Skeletal muscle tissue (tissue), 3 donors: ENCODE measurements at regions not wholly inside any gene's neighbourhood (a gene's known extent, or its start where the extent isn't known, plus 50 kb on each side); places are given as distances from the start of the nearest gene placed in this dataset.

ENCODE experiments used
- H3K27ac ChIP-seq: one replicate; pipeline ENCODE4 v1.7.0; 2013; ENCODE audit warnings: mild to moderate bottlenecking, low read depth, low read length, inconsistent platforms
- H3K27me3 ChIP-seq, 3 donors: one replicate each; pipeline ENCODE4 v1.7.0; 2013; ENCODE audit warnings: low read length in 3 of 3; ENCODE audit not compliant: control insufficient read depth in 3 of 3, insufficient read depth in 3 of 3
- H3K36me3 ChIP-seq, 3 donors: one replicate each; pipeline ENCODE4 v1.7.0; 2013; ENCODE audit warnings: low read length in 3 of 3; ENCODE audit not compliant: control insufficient read depth in 3 of 3, insufficient read depth in 3 of 3
- H3K4me1 ChIP-seq, 3 donors: one replicate each; pipeline ENCODE4 v1.7.0; 2013; ENCODE audit warnings: low read length in 3 of 3, mild to moderate bottlenecking in 3 of 3; ENCODE audit not compliant: control insufficient read depth in 3 of 3, insufficient read depth in 3 of 3
- H3K4me3 ChIP-seq, 3 donors: one replicate each; pipeline ENCODE4 v1.7.0; 2013; ENCODE audit warnings: low read length in 3 of 3
- H3K9ac ChIP-seq, 3 donors: one replicate each; pipeline ENCODE4 v1.7.0; 2013; ENCODE audit warnings: low read length in 3 of 3, mild to moderate bottlenecking in 3 of 3, moderate library complexity in 2 of 3, low read depth in 1 of 3
- H3K9me3 ChIP-seq, 3 donors: one replicate each; pipeline ENCODE4 v1.7.0; 2013; ENCODE audit warnings: low read length in 3 of 3; ENCODE audit not compliant: control insufficient read depth in 3 of 3
- donor health status: Osteomylitis.

DNA sequence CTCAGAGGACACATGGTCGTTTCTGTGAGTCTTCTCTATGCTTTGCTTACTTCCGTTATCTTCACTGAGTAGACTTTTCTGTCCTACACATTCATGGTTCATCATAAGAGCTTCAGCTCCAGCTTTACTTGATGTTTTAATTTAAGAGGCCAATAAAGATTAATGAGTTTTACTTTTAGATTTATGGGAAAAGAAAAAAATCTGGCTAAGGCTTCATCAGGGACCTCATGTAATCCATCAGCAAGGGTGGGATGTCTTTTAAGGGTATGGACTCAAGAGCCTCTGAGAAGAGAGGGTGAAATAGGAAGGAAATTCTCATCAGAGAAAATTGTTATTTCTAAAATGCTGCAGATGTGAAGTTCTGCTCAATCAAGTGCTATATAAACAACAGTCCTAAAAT is 963.0 kb upstream of the RAG2 start:
- no peak overlapping the region for H3K9ac ChIP-seq
- no peaks in the 10 kb centered on the region for H3K36me3 ChIP-seq
- H3K9me3 ChIP-seq: no peaks in the 10 kb centered on the region
- H3K27ac ChIP-seq: no peak overlapping the region
- no peak overlapping the region for H3K4me3 ChIP-seq
- H3K27me3 ChIP-seq: no peaks in the 10 kb centered on the region
- H3K4me1 ChIP-seq: no peaks in the 10 kb centered on the region

DNA sequence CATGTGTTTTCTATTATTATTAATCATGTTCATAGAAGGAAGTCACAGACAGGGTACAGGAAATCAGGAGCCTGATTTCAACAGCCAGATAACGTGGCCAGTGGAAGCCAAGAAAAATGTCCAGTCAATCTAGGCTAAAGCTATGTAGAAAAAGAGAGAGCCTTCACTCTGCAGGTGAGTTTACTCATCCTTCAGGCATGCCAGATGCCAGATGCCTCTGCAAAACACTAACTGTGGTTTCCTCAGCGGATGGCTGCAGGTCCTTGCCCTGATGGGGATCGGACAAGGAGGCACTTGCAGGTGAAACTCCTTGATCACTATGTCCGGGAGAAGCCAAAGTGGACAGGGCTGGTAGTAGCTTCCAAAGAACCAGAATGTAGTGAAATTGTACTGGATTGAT is 962.3 kb upstream of the RAG2 start:
- Histone ChIP-seq H3K27ac (no peak overlapping the region), H3K36me3 (no peaks in the 10 kb centered on the region), H3K4me1 (no peaks in the 10 kb centered on the region), H3K9ac (no peak overlapping the region), H3K9me3 (no peaks in the 10 kb centered on the region), H3K27me3 (no peaks in the 10 kb centered on the region), H3K4me3 (no peak overlapping the region)

DNA sequence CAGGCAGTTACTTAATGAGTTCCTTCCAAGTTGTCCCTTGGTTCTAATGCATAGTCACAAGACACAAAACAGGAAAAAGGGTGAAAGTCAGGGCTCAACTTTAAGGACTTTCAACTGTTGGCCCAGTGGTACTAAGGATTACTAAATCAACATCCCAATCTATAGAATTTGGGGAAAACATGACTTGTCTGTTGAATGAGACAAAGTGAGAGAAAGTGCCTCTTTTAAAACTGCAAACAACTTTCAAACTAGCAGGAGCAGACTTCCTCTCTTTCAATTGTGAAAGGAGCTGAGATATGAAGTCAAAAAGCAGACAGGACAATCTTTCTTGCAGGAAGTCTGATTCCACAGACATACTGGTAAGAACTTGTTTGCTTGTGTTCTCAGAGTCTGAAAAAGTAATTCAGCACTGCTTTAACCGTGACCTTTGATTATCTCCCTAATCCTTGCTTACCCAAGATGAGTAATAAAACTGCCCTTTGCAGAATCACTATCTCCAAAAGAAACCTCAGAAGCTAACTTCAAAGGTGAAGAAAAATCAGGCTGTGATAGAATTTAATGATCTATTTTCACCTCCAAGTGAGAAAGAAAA is 960.7 kb upstream of the RAG2 start:
- Histone ChIP-seq H3K4me3 (no peak overlapping the region), H3K4me1 (no peaks in the 10 kb centered on the region), H3K9me3 (no peaks in the 10 kb centered on the region), H3K36me3 (no peaks in the 10 kb centered on the region), H3K27ac (no peak overlapping the region), H3K9ac (no peak overlapping the region), H3K27me3 (no peaks in the 10 kb centered on the region)

DNA sequence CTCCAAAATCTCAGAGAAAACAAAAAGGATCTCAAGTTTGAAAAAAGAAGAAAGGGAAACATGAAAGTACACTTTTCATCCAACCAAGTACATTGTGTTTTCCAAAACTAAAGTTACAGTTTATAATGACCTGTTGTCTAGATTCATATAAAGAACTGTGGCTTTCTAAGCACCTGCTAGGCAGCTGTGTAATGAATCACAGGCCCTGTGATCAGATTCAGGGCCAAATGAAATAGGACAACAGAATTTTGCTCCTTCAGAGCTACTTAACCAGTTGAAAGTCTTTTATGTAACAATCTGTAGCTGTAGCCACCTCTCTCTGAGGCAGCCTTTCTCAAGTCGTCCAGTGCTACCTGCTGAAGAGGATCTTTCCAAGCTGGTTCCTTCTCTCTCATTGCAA is 960.0 kb upstream of the RAG2 start:
- no peak overlapping the region for H3K9ac ChIP-seq
- H3K4me1 ChIP-seq: no peaks in the 10 kb centered on the region
- no peaks in the 10 kb centered on the region for H3K27me3 ChIP-seq
- no peaks in the 10 kb centered on the region for H3K9me3 ChIP-seq
- no peak overlapping the region for H3K27ac ChIP-seq
- H3K36me3 ChIP-seq: no peaks in the 10 kb centered on the region
- no peak overlapping the region for H3K4me3 ChIP-seq

DNA sequence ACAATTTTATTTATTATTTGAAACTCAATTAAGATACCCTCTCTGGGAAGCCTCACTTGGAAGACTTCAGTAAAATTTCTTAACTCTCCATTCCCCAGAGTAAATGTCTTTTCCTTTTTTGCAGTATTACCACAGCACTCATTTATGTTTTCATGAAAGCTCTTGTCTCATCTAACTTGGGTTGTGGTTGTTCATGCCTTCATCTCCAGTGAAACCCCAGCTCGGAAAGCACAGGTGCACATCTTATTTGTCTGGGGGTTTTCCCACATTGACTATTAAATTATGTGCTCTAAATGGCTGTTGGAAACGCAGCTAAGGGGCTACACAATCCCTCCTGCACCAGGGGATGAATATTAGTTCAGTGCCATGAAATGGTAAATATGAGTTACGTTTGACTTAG is 954.2 kb upstream of the RAG2 start:
- H3K9me3 ChIP-seq: no peaks in the 10 kb centered on the region
- H3K4me1 ChIP-seq: no peaks in the 10 kb centered on the region
- H3K27me3 ChIP-seq: no peaks in the 10 kb centered on the region
- H3K9ac ChIP-seq: no peak overlapping the region
- no peaks in the 10 kb centered on the region for H3K36me3 ChIP-seq
- H3K27ac ChIP-seq: no peak overlapping the region
- H3K4me3 ChIP-seq: no peak overlapping the region

DNA sequence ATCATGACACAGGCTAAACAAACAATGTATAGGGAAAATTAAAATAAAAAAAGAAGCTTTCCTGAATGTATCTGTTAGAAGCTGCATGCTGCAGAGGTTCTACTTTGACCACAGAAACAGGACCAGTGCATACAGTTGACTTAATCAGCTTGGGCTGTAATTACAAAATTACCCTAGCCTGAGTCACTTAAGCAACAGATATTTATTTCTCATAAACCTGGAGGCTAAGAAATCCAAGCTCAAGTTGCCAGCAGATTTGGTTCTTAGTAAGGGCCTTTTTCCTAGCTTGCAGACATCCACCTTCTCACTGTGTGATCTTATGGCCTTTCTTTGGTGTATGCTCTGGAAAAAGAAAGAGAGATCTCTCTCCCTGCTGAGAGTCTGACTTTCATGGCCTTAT is 946.5 kb upstream of the RAG2 start:
- H3K27ac ChIP-seq: no peak overlapping the region
- no peak overlapping the region for H3K9ac ChIP-seq
- H3K4me3 ChIP-seq: no peak overlapping the region
- no peaks in the 10 kb centered on the region for H3K4me1 ChIP-seq
- H3K27me3 ChIP-seq: no peaks in the 10 kb centered on the region
- no peaks in the 10 kb centered on the region for H3K36me3 ChIP-seq
- H3K9me3 ChIP-seq: peaks cover 0 to 2% (median 0%) of the 10 kb centered on the region in 3 donors

DNA sequence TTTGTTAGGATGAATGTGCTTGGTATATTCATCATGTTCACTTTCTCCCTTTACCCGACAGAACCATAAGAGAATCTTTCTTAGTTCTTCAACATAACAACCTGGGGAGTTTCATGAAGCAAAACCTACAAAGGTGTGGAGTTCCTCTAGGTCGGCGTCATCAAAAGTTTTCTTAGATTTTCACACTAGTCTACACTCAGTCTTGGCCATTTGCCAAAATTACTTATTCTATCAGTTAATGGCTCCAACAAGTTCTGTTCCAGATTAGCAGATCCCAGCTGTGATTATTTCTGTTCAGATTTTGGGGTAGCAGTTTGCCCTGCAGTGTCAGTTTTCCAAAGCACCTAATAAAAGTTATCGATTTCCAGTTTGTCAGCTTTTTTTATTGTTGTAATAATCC is 935.8 kb upstream of the RAG2 start:
- H3K4me3 ChIP-seq: no peak overlapping the region
- no peaks in the 10 kb centered on the region for H3K27me3 ChIP-seq
- no peaks in the 10 kb centered on the region for H3K36me3 ChIP-seq
- no peaks in the 10 kb centered on the region for H3K4me1 ChIP-seq
- no peak overlapping the region for H3K9ac ChIP-seq
- H3K27ac ChIP-seq: no peak overlapping the region
- H3K9me3 ChIP-seq: peaks cover 0 to 3% (median 0%) of the 10 kb centered on the region in 3 donors

DNA sequence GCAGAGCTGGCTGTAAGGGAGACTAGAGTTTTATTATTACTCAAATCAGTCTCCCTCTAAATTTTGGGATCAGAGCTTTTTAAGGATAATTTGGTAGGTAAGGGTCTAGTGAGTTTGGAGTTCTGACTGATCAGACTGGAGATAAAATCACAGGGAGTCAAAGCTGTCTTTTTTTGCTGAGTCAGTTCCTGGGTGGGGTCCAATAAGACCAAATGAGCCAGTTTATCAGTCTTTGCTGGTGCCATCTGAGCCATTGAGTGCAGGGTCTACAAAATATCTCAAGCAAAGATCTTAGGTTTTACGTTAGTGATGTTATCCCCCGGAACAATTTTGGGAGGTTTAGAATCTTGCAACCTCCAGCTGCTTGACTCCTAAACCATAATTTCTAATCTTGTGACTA is 935.1 kb upstream of the RAG2 start:
- H3K9me3 ChIP-seq: peaks cover 0 to 3% (median 0%) of the 10 kb centered on the region in 3 donors

DNA sequence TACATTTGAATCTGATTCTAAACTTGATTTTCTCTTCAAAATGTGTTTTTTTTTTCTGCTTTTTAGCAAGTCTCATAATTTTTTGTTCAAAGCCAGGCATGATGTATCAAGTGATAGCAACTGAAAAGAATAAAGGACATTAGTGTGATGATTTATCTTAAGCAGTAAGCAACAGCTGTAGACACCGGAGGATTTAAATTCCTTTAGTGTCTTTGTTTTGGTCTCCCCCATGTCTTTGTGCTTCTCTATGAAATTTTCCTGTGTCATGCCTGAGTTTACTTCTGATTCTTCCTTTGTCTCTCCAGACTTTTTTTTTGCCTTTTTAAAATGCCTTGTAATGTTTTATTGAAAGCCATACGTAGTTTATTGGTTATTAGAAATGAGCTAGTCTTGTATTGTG is 934.2 kb upstream of the RAG2 start:
- no peaks in the 10 kb centered on the region for H3K36me3 ChIP-seq
- no peaks in the 10 kb centered on the region for H3K27me3 ChIP-seq
- no peaks in the 10 kb centered on the region for H3K4me1 ChIP-seq
- no peak overlapping the region for H3K4me3 ChIP-seq
- no peak overlapping the region for H3K9ac ChIP-seq
- H3K27ac ChIP-seq: no peak overlapping the region
- H3K9me3 ChIP-seq: peaks cover 0 to 3% (median 0%) of the 10 kb centered on the region in 3 donors

More for the DNA sequence above, 935.1 kb upstream of the RAG2 start:
- Histone ChIP-seq H3K27me3 (no peaks in the 10 kb centered on the region), H3K4me1 (no peaks in the 10 kb centered on the region), H3K27ac (no peak overlapping the region), H3K9ac (no peak overlapping the region), H3K4me3 (no peak overlapping the region), H3K36me3 (no peaks in the 10 kb centered on the region)

DNA sequence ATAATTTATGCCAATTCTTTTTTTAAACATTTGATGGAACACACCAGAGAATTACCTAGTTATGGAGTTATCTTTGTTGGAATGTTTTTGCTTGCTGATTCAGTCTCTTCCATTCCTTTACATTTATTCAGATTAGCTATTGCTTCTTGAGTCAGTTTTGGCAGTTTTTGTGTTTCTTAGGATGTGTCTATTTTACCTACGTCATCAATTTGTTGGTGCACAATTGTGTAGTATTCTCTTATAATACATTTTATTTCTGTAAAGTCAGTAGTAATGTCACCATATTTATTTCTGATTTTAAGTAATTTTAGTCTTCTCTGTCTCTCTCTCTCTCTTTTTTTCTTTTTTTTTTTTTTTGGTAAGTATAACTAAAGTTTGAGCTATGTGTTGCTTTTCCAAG is 929.5 kb upstream of the RAG2 start:
- Histone ChIP-seq H3K27ac (no peak overlapping the region), H3K4me1 (no peaks in the 10 kb centered on the region), H3K9me3 (peaks cover 0 to 3% (median 0%) of the 10 kb centered on the region in 3 donors), H3K36me3 (no peaks in the 10 kb centered on the region), H3K27me3 (no peaks in the 10 kb centered on the region), H3K9ac (no peak overlapping the region), H3K4me3 (no peak overlapping the region)

DNA sequence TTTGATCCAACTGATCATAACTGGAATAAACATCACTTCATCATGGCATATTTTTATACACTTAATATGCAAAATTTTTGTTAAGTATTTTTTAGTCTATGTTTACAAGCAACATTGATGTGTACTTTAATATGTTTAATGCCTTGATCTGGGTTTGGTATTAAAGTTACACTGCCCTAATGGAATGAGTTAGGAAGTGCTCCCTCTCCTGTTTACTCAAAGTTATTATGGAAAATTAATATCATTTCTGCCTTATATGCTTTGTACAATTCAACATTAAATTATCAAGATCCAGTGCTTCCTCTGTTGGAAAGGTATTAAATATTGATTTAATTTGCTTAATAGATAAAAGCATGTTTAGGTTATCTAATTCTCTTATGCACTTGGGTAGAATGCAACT is 927.3 kb upstream of the RAG2 start:
- no peak overlapping the region for H3K4me3 ChIP-seq
- no peaks in the 10 kb centered on the region for H3K27me3 ChIP-seq
- no peak overlapping the region for H3K27ac ChIP-seq
- no peaks in the 10 kb centered on the region for H3K36me3 ChIP-seq
- H3K9me3 ChIP-seq: peaks cover 0 to 3% (median 0%) of the 10 kb centered on the region in 3 donors
- H3K9ac ChIP-seq: no peak overlapping the region
- H3K4me1 ChIP-seq: no peaks in the 10 kb centered on the region
